Osteocyte (in vitro differentiated cells): ENCODE measurements at regions not wholly inside any gene's neighbourhood (a gene's known extent, or its start where the extent isn't known, plus 50 kb on each side); places are given as distances from the start of the nearest gene placed in this dataset.
"Not testable (repeated sequence)": the region's sequence is repeated elsewhere in the genome, so short reads cannot be mapped to it uniquely, and the experiment has no call there.

Source experiments
- DNase-seq: peaks from one replicate; pipeline ENCODE4 v3.0.0; 2021; ENCODE audit warnings: mixed read lengths; ENCODE audit not compliant: unreplicated experiment; ENCODE audit errors: extremely low spot score
- H3K27ac Mint-ChIP-seq: one replicate; pipeline ENCODE4 v1.8.0; 2021; ENCODE audit warnings: mild to moderate bottlenecking, mixed read lengths; ENCODE audit not compliant: unreplicated experiment
- H3K27me3 Mint-ChIP-seq: one replicate; pipeline ENCODE4 v1.8.0; 2021; ENCODE audit warnings: mixed read lengths; ENCODE audit not compliant: unreplicated experiment
- H3K36me3 Mint-ChIP-seq: one replicate; pipeline ENCODE4 v1.8.0; 2021; ENCODE audit warnings: mixed read lengths; ENCODE audit not compliant: unreplicated experiment
- H3K4me1 Mint-ChIP-seq: one replicate; pipeline ENCODE4 v1.8.0; 2021; ENCODE audit warnings: mixed read lengths; ENCODE audit not compliant: unreplicated experiment
- H3K4me3 Mint-ChIP-seq: one replicate; pipeline ENCODE4 v1.8.0; 2021; ENCODE audit warnings: mild to moderate bottlenecking, moderate library complexity, mixed read lengths; ENCODE audit not compliant: unreplicated experiment
- H3K9me3 Mint-ChIP-seq: one replicate; pipeline ENCODE4 v1.8.0; 2021; ENCODE audit warnings: mixed read lengths; ENCODE audit not compliant: unreplicated experiment
- TF ChIP-seq, protein P1 (sequence below): fragments of 200-600 bp; sonication (generic); IDR thresholded peaks from 2 replicates; pipeline ENCODE4 v1.5.0; 2021; ENCODE audit warnings: antibody characterized with exemption, mild to moderate bottlenecking, moderate library complexity

- Mint-ChIP-seq H3K27ac (no peak overlapping the region), H3K27me3 (no peaks in the 10 kb centered on the region), H3K9me3 (peaks cover 4% of the 10 kb centered on the region), H3K4me3 (no peak overlapping the region), H3K4me1 (peaks cover 9% of the 10 kb centered on the region), H3K36me3 (peaks cover 43% of the 10 kb centered on the region)
- DNase-seq, result no peak
- TF ChIP-seq, protein P1, sequence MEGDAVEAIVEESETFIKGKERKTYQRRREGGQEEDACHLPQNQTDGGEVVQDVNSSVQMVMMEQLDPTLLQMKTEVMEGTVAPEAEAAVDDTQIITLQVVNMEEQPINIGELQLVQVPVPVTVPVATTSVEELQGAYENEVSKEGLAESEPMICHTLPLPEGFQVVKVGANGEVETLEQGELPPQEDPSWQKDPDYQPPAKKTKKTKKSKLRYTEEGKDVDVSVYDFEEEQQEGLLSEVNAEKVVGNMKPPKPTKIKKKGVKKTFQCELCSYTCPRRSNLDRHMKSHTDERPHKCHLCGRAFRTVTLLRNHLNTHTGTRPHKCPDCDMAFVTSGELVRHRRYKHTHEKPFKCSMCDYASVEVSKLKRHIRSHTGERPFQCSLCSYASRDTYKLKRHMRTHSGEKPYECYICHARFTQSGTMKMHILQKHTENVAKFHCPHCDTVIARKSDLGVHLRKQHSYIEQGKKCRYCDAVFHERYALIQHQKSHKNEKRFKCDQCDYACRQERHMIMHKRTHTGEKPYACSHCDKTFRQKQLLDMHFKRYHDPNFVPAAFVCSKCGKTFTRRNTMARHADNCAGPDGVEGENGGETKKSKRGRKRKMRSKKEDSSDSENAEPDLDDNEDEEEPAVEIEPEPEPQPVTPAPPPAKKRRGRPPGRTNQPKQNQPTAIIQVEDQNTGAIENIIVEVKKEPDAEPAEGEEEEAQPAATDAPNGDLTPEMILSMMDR, result no peak
Observed at GRCh38 chr12:124470806-124471205, 96.6 kb downstream of the NCOR2 start.

- Mint-ChIP-seq H3K4me3 (no peak overlapping the region), H3K27me3 (no peaks in the 10 kb centered on the region), H3K9me3 (peaks cover 4% of the 10 kb centered on the region), H3K4me1 (peaks cover 12% of the 10 kb centered on the region), H3K27ac (no peak overlapping the region), H3K36me3 (peaks cover 45% of the 10 kb centered on the region)
- TF ChIP-seq, protein P1, result no peak
- DNase-seq, result no peak
Observed at GRCh38 chr12:124470139-124470538, 97.3 kb downstream of the NCOR2 start.

- H3K4me3 Mint-ChIP-seq, result no peak overlapping the region
- H3K27me3 Mint-ChIP-seq, result no peaks in the 10 kb centered on the region
- peaks cover 4% of the 10 kb centered on the region for H3K9me3 Mint-ChIP-seq
- no peak overlapping the region for H3K27ac Mint-ChIP-seq
- DNase-seq, result no peak
- TF ChIP-seq, protein P1, result peak; percentile 66
- H3K36me3 Mint-ChIP-seq, result peaks cover 51% of the 10 kb centered on the region
- peaks cover 19% of the 10 kb centered on the region for H3K4me1 Mint-ChIP-seq
Observed at GRCh38 chr12:124469193-124469888, 98.1 kb downstream of the NCOR2 start.

GRCh38 chr12:124467549-124467948 lies 99.9 kb downstream of the NCOR2 start:
- not testable (repeated sequence) for H3K9me3 Mint-ChIP-seq

GRCh38 chr12:124466216-124467128 lies 100.9 kb downstream of the NCOR2 start:
- no peak overlapping the region for H3K4me3 Mint-ChIP-seq
- H3K27ac Mint-ChIP-seq, result peak overlapping the region; percentile 62
- TF ChIP-seq, protein P1, result peak; percentile 30
- H3K36me3 Mint-ChIP-seq, result peaks cover 32% of the 10 kb centered on the region
- no peaks in the 10 kb centered on the region for H3K9me3 Mint-ChIP-seq
- peaks cover 36% of the 10 kb centered on the region for H3K4me1 Mint-ChIP-seq
- H3K27me3 Mint-ChIP-seq, result no peaks in the 10 kb centered on the region
- peak; percentile 89 for DNase-seq

More at GRCh38 chr12:124467549-124467948, 99.9 kb downstream of the NCOR2 start:
- H3K27me3 Mint-ChIP-seq, H3K4me3 Mint-ChIP-seq, DNase-seq, H3K27ac Mint-ChIP-seq: not testable (repeated sequence)
- H3K4me1 Mint-ChIP-seq, result peaks cover 36% of the 10 kb centered on the region
- peaks cover 39% of the 10 kb centered on the region for H3K36me3 Mint-ChIP-seq
